Fibroblast of lung (primary cell): ENCODE measurements at regions not wholly inside any gene's neighbourhood (a gene's known extent, or its start where the extent isn't known, plus 50 kb on each side); places are given as distances from the start of the nearest gene placed in this dataset.

Experiments used
- DNase-seq, 2 donors: peaks; one replicate each; pipeline versions ENCODE4 v3.0.0 to v3.0.0-alpha.2; 2010; ENCODE audit warnings: low read depth in 2 of 2
- H2AFZ ChIP-seq: 2 replicates; pipeline ENCODE4 v1.5.1; 2012; ENCODE audit warnings: low read length, control low read depth, inconsistent platforms
- H3K27ac ChIP-seq: 2 replicates; pipeline ENCODE4 v1.5.1; 2011; ENCODE audit warnings: low read length, control low read depth; ENCODE audit not compliant: insufficient read depth
- H3K27me3 ChIP-seq: 2 replicates; pipeline ENCODE4 v1.5.1; 2011; ENCODE audit warnings: mild to moderate bottlenecking, low read length; ENCODE audit not compliant: control insufficient read depth, insufficient read depth
- H3K36me3 ChIP-seq: 2 replicates; pipeline ENCODE4 v1.5.1; 2011; ENCODE audit warnings: low read length; ENCODE audit not compliant: control insufficient read depth, insufficient read depth
- H3K4me1 ChIP-seq: 2 replicates; pipeline ENCODE4 v1.5.1; 2011; ENCODE audit warnings: low read length; ENCODE audit not compliant: control insufficient read depth, insufficient read depth; ENCODE audit errors: extremely low read depth
- H3K4me2 ChIP-seq: 2 replicates; pipeline ENCODE4 v1.5.1; 2011; ENCODE audit warnings: low read length, control low read depth; ENCODE audit not compliant: insufficient read depth; ENCODE audit errors: extremely low read depth
- H3K4me3 ChIP-seq, 4 experiments: fragments of 200-600 bp in 1 of 4; sonication (generic) in 1 of 4; replicated peaks in 1 of 4; 2 replicates each; pipeline ENCODE4 v1.5.1; 2011 to 2016; ENCODE audit warnings: low read length in 4 of 4, low read depth in 3 of 4, mild to moderate bottlenecking in 3 of 4, control low read depth in 2 of 4, inconsistent platforms in 1 of 4, mixed read lengths in 1 of 4; ENCODE audit not compliant: insufficient read depth in 1 of 4; ENCODE audit errors: control extremely low read depth in 1 of 4
- H3K79me2 ChIP-seq: 2 replicates; pipeline ENCODE4 v1.5.1; 2012; ENCODE audit warnings: mild to moderate bottlenecking, low read length, inconsistent platforms; ENCODE audit not compliant: control insufficient read depth, insufficient read depth
- H3K9ac ChIP-seq: 2 replicates; pipeline ENCODE4 v1.5.1; 2011; ENCODE audit warnings: mild to moderate bottlenecking, low read length, control low read depth; ENCODE audit not compliant: insufficient read depth
- H3K9me3 ChIP-seq: 2 replicates; pipeline ENCODE4 v1.5.1; 2012; ENCODE audit warnings: low read depth, low read length; ENCODE audit not compliant: control insufficient read depth, insufficient read depth
- H4K20me1 ChIP-seq: 2 replicates; pipeline ENCODE4 v1.5.1; 2011; ENCODE audit warnings: low read length; ENCODE audit not compliant: control insufficient read depth, insufficient read depth; ENCODE audit errors: extremely low read depth
- EZH2 ChIP-seq: IDR thresholded peaks from 2 replicates; pipeline ENCODE4 v1.5.1; 2012; ENCODE audit warnings: low read length, control low read depth, mild to moderate bottlenecking; ENCODE audit errors: missing control alignments
- TF ChIP-seq, protein P1 (sequence below), 2 donors: IDR thresholded peaks in 1 of 2; conservative IDR thresholded peaks in 1 of 2; 1 replicate in 1 of 2; 2 replicates in 1 of 2; pipeline ENCODE4 v1.5.1; 2011 to 2012; ENCODE audit warnings: low read length in 2 of 2, control low read depth in 1 of 2, inconsistent platforms in 1 of 2, low read depth in 1 of 2, mild to moderate bottlenecking in 1 of 2

DNA sequence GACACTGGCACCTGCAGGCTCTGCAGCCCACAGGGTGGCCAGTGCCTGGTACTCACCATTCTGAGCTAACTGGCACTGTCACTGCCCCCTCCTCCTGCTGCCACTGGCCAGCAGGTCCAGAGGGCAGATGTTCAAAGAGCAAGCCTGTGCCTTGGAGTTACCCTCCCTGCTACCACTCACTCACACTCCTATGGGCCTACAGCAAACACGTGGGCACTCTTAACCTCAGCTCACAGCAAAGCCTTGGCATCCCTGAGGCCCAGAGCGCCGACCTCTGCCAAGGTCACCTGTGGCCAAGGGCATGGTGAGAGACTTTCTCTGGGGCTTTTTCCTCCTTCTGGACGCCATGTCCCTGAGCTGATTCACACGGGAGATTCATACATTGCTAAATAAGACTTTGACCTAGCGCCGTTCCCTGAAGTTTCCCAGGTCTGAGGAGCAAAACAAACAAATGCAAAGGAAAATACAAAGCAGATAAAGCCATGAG, 270.0 kb upstream of the PPP2R2D start:
- no peak for DNase-seq
- Histone ChIP-seq H3K4me3 (no peak overlapping the region), H3K4me1 (no peaks in the 10 kb centered on the region), H3K9ac (no peak overlapping the region), H3K4me2 (no peak overlapping the region), H3K36me3 (no peaks in the 10 kb centered on the region), H3K79me2 (no peaks in the 10 kb centered on the region), H4K20me1 (no peaks in the 10 kb centered on the region), H3K27ac (no peak overlapping the region), H2AFZ (no peak overlapping the region), H3K27me3 (no peaks in the 10 kb centered on the region), H3K9me3 (no peaks in the 10 kb centered on the region)
- TF ChIP-seq EZH2 = no peak
- TF ChIP-seq, protein P1, sequence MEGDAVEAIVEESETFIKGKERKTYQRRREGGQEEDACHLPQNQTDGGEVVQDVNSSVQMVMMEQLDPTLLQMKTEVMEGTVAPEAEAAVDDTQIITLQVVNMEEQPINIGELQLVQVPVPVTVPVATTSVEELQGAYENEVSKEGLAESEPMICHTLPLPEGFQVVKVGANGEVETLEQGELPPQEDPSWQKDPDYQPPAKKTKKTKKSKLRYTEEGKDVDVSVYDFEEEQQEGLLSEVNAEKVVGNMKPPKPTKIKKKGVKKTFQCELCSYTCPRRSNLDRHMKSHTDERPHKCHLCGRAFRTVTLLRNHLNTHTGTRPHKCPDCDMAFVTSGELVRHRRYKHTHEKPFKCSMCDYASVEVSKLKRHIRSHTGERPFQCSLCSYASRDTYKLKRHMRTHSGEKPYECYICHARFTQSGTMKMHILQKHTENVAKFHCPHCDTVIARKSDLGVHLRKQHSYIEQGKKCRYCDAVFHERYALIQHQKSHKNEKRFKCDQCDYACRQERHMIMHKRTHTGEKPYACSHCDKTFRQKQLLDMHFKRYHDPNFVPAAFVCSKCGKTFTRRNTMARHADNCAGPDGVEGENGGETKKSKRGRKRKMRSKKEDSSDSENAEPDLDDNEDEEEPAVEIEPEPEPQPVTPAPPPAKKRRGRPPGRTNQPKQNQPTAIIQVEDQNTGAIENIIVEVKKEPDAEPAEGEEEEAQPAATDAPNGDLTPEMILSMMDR (conservative IDR thresholded peaks at IDR 0.05 in 1 of 2, IDR thresholded peaks at IDR 0.05 in 1 of 2; ENCODE audit: low read depth in 1 of 2, low read length in 2 of 2) = no peak

DNA sequence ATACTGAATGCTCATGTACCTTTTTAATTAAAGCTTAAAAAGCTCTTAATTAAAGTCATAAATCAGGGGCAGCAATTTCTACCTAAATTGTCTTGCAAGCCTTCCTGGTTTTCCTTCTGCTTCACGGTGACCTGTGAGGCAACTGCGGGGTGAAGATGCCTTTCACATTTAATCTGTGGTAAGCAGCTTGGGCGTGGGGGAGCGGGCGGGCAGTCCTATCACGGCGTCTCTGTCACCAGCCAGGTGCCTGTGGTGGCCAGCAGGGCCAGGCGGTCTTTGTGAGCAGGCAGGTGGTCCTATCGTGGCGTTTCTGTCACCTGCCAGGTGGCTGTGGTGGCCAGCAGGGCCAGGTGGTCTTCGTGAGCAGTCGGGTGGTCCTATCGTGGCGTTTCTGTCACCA, 269.2 kb upstream of the PPP2R2D start:
- H3K4me3 ChIP-seq = no peak overlapping the region
- no peak overlapping the region for H3K4me2 ChIP-seq
- H3K79me2 ChIP-seq = no peaks in the 10 kb centered on the region
- no peak overlapping the region for H2AFZ ChIP-seq
- no peaks in the 10 kb centered on the region for H4K20me1 ChIP-seq
- H3K36me3 ChIP-seq = no peaks in the 10 kb centered on the region
- H3K9ac ChIP-seq = no peak overlapping the region
- no peak for DNase-seq
- no peak overlapping the region for H3K27ac ChIP-seq
- no peaks in the 10 kb centered on the region for H3K27me3 ChIP-seq
- TF ChIP-seq EZH2 = no peak
- TF ChIP-seq, protein P1 (conservative IDR thresholded peaks at IDR 0.05 in 1 of 2, IDR thresholded peaks at IDR 0.05 in 1 of 2; ENCODE audit: low read depth in 1 of 2, low read length in 2 of 2) = no peak
- H3K9me3 ChIP-seq = no peaks in the 10 kb centered on the region
- H3K4me1 ChIP-seq = no peaks in the 10 kb centered on the region

DNA sequence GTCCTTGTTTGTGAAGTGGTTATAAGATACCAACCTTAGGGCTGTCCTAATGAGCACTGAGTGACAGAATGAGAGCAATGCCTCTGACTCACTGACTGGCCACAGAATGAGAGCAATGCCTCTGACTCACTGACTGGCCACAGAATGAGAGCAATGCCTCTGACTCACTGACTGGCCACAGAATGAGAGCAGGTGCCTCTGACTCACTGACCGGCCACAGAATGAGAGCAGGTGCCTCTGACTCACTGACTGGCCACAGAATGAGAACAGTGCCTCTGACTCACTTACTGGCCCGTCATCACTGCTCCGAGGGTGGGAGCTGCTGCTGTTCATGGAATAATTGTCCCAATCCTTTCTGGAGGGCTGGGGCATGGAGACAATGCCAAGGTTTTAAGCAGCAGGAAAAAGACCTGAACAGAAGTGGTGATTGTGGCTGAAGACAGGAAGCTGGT, 265.2 kb upstream of the PPP2R2D start:
- DNase-seq = peak in 1 of 2 donors; percentile 1
- H3K27me3 ChIP-seq = no peaks in the 10 kb centered on the region
- H3K4me3 ChIP-seq = no peak overlapping the region
- H3K4me1 ChIP-seq = no peaks in the 10 kb centered on the region
- no peaks in the 10 kb centered on the region for H3K36me3 ChIP-seq
- no peak overlapping the region for H3K27ac ChIP-seq
- TF ChIP-seq, protein P1 (conservative IDR thresholded peaks at IDR 0.05 in 1 of 2, IDR thresholded peaks at IDR 0.05 in 1 of 2; ENCODE audit: low read depth in 1 of 2, low read length in 2 of 2) = no peak
- TF ChIP-seq EZH2 = no peak
- H3K9me3 ChIP-seq = no peaks in the 10 kb centered on the region
- H3K9ac ChIP-seq = no peak overlapping the region
- H3K79me2 ChIP-seq = no peaks in the 10 kb centered on the region
- H4K20me1 ChIP-seq = no peaks in the 10 kb centered on the region
- no peak overlapping the region for H2AFZ ChIP-seq
- no peak overlapping the region for H3K4me2 ChIP-seq
